NT2/D1 (cell line): ENCODE measurements at regions not wholly inside any gene's neighbourhood (a gene's known extent, or its start where the extent isn't known, plus 50 kb on each side); places are given as distances from the start of the nearest gene placed in this dataset.

ENCODE experiments used
- DNase-seq: peaks from one replicate; pipeline ENCODE4 v3.0.0-alpha.2; 2011; ENCODE audit warnings: low read depth, low spot score
- H3K27me3 ChIP-seq: 2 replicates; pipeline ENCODE4 v1.6.0; 2011; ENCODE audit warnings: mild to moderate bottlenecking; ENCODE audit not compliant: insufficient read length, insufficient read depth
- H3K36me3 ChIP-seq: 2 replicates; pipeline ENCODE4 v1.6.1; 2011; ENCODE audit warnings: mild to moderate bottlenecking, low read length, mixed read lengths; ENCODE audit not compliant: insufficient read depth, insufficient read length
- H3K4me1 ChIP-seq: 2 replicates; pipeline ENCODE4 v1.5.1; 2011; ENCODE audit not compliant: insufficient read depth, insufficient read length
- H3K4me3 ChIP-seq: 2 replicates; pipeline ENCODE4 v1.5.1; 2011; ENCODE audit warnings: low read depth; ENCODE audit not compliant: insufficient read length
- H3K9ac ChIP-seq: 2 replicates; pipeline ENCODE4 v1.6.0; 2011; ENCODE audit warnings: low read depth; ENCODE audit not compliant: insufficient read length
- H3K9me3 ChIP-seq: 2 replicates; pipeline ENCODE4 v1.5.1; 2011; ENCODE audit warnings: mild to moderate bottlenecking, low read length; ENCODE audit not compliant: insufficient read depth
- SUZ12 ChIP-seq: IDR thresholded peaks from 2 replicates; pipeline ENCODE4 v1.6.1; 2011; ENCODE audit not compliant: insufficient read length, insufficient read depth; ENCODE audit errors: extremely low read depth
- YY1 ChIP-seq: IDR thresholded peaks from 2 replicates; pipeline ENCODE4 v1.6.1; 2011; ENCODE audit not compliant: insufficient read length, insufficient read depth
- ZNF274 ChIP-seq: IDR thresholded peaks from 2 replicates; pipeline ENCODE4 v1.6.1; 2011; ENCODE audit warnings: mild to moderate bottlenecking, low read depth, low read length

DNA sequence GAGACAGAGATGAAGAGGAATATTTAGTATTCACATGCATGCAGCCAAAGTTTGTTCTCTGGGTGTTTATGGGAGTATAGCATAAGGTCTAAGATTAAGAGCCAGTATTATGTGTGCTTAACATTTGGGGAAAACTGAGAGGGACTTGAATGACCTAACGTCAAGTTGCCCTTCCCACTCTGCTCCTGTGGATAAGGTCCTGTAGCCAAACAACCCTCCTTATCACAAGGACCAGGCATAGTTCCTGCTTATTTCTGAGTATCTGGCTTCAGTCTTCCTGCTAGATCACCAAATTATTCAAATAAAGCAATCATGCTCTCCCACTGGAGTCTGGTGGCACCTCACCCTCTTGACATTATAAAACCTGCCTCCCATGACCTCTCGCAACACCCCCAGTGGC is 137.9 kb upstream of the SEMA3E start:
- H3K4me3 ChIP-seq: no peak overlapping the region
- TF ChIP-seq SUZ12: no peak
- no peak for TF ChIP-seq YY1
- TF ChIP-seq ZNF274: no peak
- no peaks in the 10 kb centered on the region for H3K36me3 ChIP-seq
- H3K27me3 ChIP-seq: no peaks in the 10 kb centered on the region
- no peak overlapping the region for H3K9ac ChIP-seq
- DNase-seq: no peak
- no peaks in the 10 kb centered on the region for H3K4me1 ChIP-seq
- no peaks in the 10 kb centered on the region for H3K9me3 ChIP-seq

DNA sequence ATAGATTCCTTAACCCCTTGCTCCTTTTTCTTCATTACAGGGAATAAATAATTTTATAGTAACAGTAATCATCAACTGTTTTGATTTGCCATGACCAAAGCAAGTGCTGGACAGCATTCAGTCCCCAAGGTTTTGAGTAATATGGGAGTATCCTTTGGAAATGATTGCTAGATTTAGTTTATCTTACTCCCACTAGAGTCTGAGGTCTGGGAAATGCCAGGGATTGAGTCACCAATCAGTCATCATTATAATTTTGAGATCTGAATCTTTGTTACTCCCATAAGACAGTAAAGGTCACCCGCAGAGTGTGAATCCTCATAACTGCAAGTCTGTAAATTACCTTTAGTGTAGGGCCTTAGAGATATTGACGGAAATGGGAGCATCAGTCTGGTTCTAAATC is 133.7 kb upstream of the SEMA3E start:
- no peak overlapping the region for H3K9ac ChIP-seq
- no peaks in the 10 kb centered on the region for H3K9me3 ChIP-seq
- no peaks in the 10 kb centered on the region for H3K27me3 ChIP-seq
- H3K36me3 ChIP-seq: no peaks in the 10 kb centered on the region
- no peak for DNase-seq
- H3K4me1 ChIP-seq: no peaks in the 10 kb centered on the region
- H3K4me3 ChIP-seq: no peak overlapping the region
- no peak for TF ChIP-seq SUZ12
- TF ChIP-seq YY1: no peak
- TF ChIP-seq ZNF274: no peak

DNA sequence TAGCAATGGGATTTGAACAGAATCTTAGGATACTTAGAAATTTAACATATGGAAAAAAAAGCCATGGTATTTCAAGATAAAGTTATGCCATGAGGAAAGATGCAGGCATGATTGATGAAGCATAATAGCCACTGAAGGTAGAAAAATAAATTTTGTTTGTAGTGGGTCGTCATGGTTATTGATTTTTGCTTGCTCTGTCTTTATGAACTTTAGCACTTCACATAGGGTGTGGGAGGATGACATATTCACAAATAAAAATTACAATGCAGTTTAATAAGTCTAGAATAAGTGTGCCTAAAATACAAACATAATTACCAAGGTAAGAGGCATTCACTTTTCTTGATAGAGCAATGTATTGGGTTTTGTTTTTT is 129.1 kb upstream of the SEMA3E start:
- Histone ChIP-seq H3K9me3 (no peaks in the 10 kb centered on the region), H3K36me3 (no peaks in the 10 kb centered on the region), H3K9ac (no peak overlapping the region), H3K4me3 (no peak overlapping the region), H3K27me3 (no peaks in the 10 kb centered on the region), H3K4me1 (no peaks in the 10 kb centered on the region)
- no peak for DNase-seq
- TF ChIP-seq SUZ12 (no peak), YY1 (no peak), ZNF274 (no peak)

DNA sequence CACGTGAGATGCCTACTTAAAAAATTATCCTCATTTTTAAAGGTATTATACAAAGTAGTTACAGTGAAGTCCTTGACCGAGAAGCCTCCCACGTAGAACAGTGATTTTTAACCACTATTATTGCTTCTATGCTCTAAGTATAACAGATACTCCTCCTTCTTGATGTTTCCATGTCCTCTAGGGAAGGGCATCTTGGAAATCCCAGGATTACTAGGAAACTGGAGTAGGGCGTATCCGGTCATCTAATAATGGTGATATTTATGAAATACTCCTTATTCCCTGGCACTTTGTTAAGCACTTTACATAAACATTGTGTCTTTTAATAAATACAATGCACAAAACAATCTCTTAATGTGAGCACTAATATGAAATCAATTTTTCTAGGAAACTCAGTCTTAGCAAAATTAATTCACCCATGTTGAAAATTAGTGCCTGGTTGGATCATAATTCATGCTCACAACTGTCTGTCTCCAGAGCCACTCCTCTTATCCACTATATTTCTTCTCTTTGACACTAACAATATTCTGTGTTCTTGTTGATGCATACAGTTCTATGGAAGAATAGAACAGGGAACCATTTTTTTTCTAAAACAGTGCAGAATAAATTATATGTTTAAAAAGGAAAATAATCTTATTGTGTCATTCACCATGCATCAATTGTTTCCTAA is 128.6 kb upstream of the SEMA3E start:
- no peaks in the 10 kb centered on the region for H3K27me3 ChIP-seq
- no peaks in the 10 kb centered on the region for H3K9me3 ChIP-seq
- no peaks in the 10 kb centered on the region for H3K36me3 ChIP-seq
- no peaks in the 10 kb centered on the region for H3K4me1 ChIP-seq
- no peak for DNase-seq
- TF ChIP-seq YY1: no peak
- no peak for TF ChIP-seq ZNF274
- TF ChIP-seq SUZ12: no peak
- no peak overlapping the region for H3K4me3 ChIP-seq
- no peak overlapping the region for H3K9ac ChIP-seq

DNA sequence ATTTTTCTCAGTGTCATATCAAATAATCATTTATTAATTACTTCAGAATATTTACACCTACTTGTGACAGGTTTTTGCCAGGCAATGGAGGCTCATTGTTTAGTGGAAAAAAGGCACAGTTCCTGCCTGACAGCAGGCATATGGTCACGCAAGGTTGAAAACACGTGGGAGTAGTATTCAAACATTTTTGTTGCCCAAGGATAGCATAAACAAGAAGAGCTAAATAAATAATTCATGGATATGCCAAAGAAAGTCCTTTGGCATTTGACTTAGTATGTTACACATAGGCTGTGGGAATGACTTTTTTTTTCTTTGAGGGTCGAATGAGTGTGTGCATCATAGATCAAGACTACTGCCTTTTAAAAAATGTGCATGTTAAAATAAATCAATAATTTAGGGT is 120.5 kb upstream of the SEMA3E start:
- no peak overlapping the region for H3K4me3 ChIP-seq
- H3K9ac ChIP-seq: no peak overlapping the region
- no peaks in the 10 kb centered on the region for H3K27me3 ChIP-seq
- H3K36me3 ChIP-seq: no peaks in the 10 kb centered on the region
- TF ChIP-seq YY1: no peak
- TF ChIP-seq ZNF274: no peak
- no peak for TF ChIP-seq SUZ12
- H3K4me1 ChIP-seq: no peaks in the 10 kb centered on the region
- H3K9me3 ChIP-seq: no peaks in the 10 kb centered on the region
- DNase-seq: no peak

DNA sequence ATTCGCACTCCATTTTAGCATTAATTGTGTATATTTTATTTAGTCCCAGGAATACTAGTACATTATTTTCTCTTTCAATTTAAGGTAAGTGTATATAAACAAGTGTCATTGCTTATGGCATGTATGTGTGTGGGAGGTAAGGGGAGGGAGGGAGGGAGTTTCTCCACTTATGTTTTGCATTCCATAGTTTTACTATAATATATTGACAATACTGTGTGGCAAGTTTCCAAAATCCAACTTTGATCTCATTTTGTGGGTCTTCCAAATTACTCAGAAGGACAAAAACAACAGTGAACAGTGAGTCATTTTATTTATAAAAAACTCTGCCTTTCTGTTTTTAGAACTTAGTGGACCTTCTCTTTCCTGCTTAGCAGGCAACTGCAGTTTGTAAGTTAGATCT is 102.3 kb upstream of the SEMA3E start:
- no peak overlapping the region for H3K4me3 ChIP-seq
- no peaks in the 10 kb centered on the region for H3K4me1 ChIP-seq
- no peak overlapping the region for H3K9ac ChIP-seq
- TF ChIP-seq YY1 (no peak), ZNF274 (no peak), SUZ12 (no peak)
- H3K9me3 ChIP-seq: peaks cover 5% of the 10 kb centered on the region; the same call in 1 of the 2 replicates
- DNase-seq: no peak
- no peaks in the 10 kb centered on the region for H3K36me3 ChIP-seq
- H3K27me3 ChIP-seq: no peaks in the 10 kb centered on the region

DNA sequence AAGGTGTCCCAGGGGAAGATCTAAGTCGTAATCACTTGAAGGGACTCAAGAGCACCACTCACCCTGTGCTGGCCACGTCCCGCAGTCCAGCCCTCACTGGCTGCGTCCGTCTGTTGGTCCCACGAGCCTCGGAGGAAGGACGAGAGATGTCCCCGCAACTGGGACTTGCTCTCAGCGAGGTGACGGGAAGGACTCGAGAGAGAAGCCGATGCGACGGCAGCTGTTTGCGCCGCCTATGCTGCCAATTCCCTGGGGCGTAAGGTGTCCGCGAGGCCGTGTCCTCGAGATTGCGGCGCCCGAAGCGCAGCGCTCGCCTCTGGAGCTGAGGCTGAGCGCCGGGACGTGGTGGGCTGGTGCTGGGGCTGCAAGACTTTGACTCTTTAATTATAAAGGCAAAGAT is 100.6 kb upstream of the SEMA3E start:
- Histone ChIP-seq H3K27me3 (no peaks in the 10 kb centered on the region), H3K9me3 (peaks cover 5% of the 10 kb centered on the region; the same call in 1 of the 2 replicates), H3K36me3 (no peaks in the 10 kb centered on the region), H3K4me1 (no peaks in the 10 kb centered on the region), H3K9ac (no peak overlapping the region), H3K4me3 (no peak overlapping the region)
- DNase-seq: no peak
- TF ChIP-seq YY1 (no peak), ZNF274 (no peak), SUZ12 (no peak)

DNA sequence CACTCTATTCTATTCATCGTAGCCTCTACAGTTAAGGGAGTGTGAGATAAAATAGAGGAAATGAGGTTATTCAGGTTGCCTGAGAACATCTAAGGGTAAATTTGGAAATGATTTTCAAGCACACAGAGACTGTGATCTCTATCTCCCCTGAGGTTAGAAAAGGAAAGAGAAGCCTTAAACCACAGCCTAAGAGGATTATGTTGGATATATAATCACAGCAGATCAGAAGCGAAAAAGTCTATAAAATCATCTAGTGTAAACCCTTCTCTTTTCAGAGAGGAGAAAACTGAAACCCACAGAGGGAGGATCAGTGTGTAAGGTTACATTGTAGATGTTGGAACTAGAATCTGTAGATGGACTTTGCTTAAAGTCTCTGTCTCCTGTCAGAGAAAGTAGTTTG is 90.6 kb upstream of the SEMA3E start:
- H3K4me3 ChIP-seq: no peak overlapping the region
- TF ChIP-seq YY1: no peak
- TF ChIP-seq SUZ12: no peak
- TF ChIP-seq ZNF274: no peak
- H3K4me1 ChIP-seq: no peaks in the 10 kb centered on the region
- DNase-seq: no peak
- no peak overlapping the region for H3K9ac ChIP-seq
- no peaks in the 10 kb centered on the region for H3K27me3 ChIP-seq
- H3K9me3 ChIP-seq: no peaks in the 10 kb centered on the region
- H3K36me3 ChIP-seq: no peaks in the 10 kb centered on the region
